OCI-LY3 (cell line): ENCODE measurements at regions not wholly inside any gene's neighbourhood (a gene's known extent, or its start where the extent isn't known, plus 50 kb on each side); places are given as distances from the start of the nearest gene placed in this dataset.
A peak's percentile ranks its signal among the peaks of the same experiment; 100 is the strongest.

ENCODE experiments used
- H2AFZ ChIP-seq: fragments of 200-600, 300-600 bp; shearing (Covaris generic); 2 replicates; pipeline ENCODE4 v1.6.0; 2014; ENCODE audit warnings: antibody characterized with exemption, low read depth, low read length
- H3K27ac ChIP-seq: fragments of 200-600, 300-600 bp; sonication (generic); 2 replicates; pipeline ENCODE4 v1.5.1; 2014; ENCODE audit warnings: mild to moderate bottlenecking, low read length, moderate library complexity, mixed read lengths
- H3K27me3 ChIP-seq: fragments of 200-600, 300-600 bp; sonication (generic); 2 replicates; pipeline ENCODE4 v1.6.1; 2014; ENCODE audit warnings: low read depth, low read length, mixed read lengths
- H3K36me3 ChIP-seq: fragments of 200-600, 300-600 bp; sonication (generic); replicated peaks from 2 replicates; pipeline ENCODE3; 2014; ENCODE audit warnings: low read depth, low read length, mixed read lengths
- H3K4me1 ChIP-seq: fragments of 300-600, 200-600 bp; sonication (generic); 2 replicates; pipeline ENCODE4 v1.6.1; 2014; ENCODE audit warnings: low read length, mixed read lengths
- H3K4me2 ChIP-seq: fragments of 200-600, 300-600 bp; sonication (generic); 2 replicates; pipeline ENCODE4 v1.6.1; 2014; ENCODE audit warnings: low read length, mixed read lengths
- H3K4me3 ChIP-seq: fragments of 300-600, 200-600 bp; sonication (generic); 2 replicates; pipeline ENCODE4 v1.5.1; 2014; ENCODE audit warnings: antibody characterized with exemption, mild to moderate bottlenecking, low read length, moderate library complexity
- H3K79me2 ChIP-seq: fragments of 300-600, 200-600 bp; shearing (Covaris generic); 2 replicates; pipeline ENCODE4 v1.6.1; 2014; ENCODE audit warnings: mild to moderate bottlenecking, low read length, mixed read lengths
- H3K9ac ChIP-seq: fragments of 300-600, 200-600 bp; shearing (Covaris generic); 2 replicates; pipeline ENCODE4 v1.6.0; 2014; ENCODE audit warnings: mild to moderate bottlenecking, low read length, moderate library complexity
- H3K9me3 ChIP-seq: fragments of 200-600, 300-600 bp; shearing (Covaris generic); 2 replicates; pipeline ENCODE4 v1.6.1; 2014; ENCODE audit warnings: low read length, mixed read lengths; ENCODE audit not compliant: insufficient read depth
- H4K20me1 ChIP-seq: fragments of 200-600, 300-600 bp; sonication (generic); 2 replicates; pipeline ENCODE4 v1.6.1; 2016; ENCODE audit warnings: low read length, mixed read lengths; ENCODE audit not compliant: insufficient read depth
- CTCF ChIP-seq: fragments of 200-600, 300-600 bp; sonication (generic); IDR thresholded peaks from 2 replicates; pipeline ENCODE4 v1.5.1; 2014; ENCODE audit warnings: antibody characterized with exemption, low read length, low read depth
- EZH2phosphoT487 ChIP-seq: fragments of 200-600 bp; shearing (Covaris generic); IDR thresholded peaks from 2 replicates; pipeline ENCODE4 v1.6.1; 2018; ENCODE audit warnings: antibody characterized with exemption, mixed run types, low read depth

- H3K27me3 ChIP-seq = no peaks in the 10 kb centered on the region
- peaks cover 24% of the 10 kb centered on the region for H3K9me3 ChIP-seq
- H4K20me1 ChIP-seq = no peaks in the 10 kb centered on the region
- peaks cover 11% of the 10 kb centered on the region for H3K36me3 ChIP-seq
- H3K4me1 ChIP-seq = peaks cover 28% of the 10 kb centered on the region
- H3K4me3 ChIP-seq = peak overlapping the region; percentile 17; the same call in 1 of the 2 replicates
- peak overlapping the region; percentile 53 for H3K4me2 ChIP-seq
- no peak overlapping the region for H3K9ac ChIP-seq
- TF ChIP-seq EZH2phosphoT487 = no peak
- TF ChIP-seq CTCF = no peak
- H3K27ac ChIP-seq = no peak overlapping the region
- H2AFZ ChIP-seq = no peak overlapping the region
- no peaks in the 10 kb centered on the region for H3K79me2 ChIP-seq
Measured at GRCh38 chr2:171247741-171248662, 87.3 kb upstream of the TLK1 start.

DNA sequence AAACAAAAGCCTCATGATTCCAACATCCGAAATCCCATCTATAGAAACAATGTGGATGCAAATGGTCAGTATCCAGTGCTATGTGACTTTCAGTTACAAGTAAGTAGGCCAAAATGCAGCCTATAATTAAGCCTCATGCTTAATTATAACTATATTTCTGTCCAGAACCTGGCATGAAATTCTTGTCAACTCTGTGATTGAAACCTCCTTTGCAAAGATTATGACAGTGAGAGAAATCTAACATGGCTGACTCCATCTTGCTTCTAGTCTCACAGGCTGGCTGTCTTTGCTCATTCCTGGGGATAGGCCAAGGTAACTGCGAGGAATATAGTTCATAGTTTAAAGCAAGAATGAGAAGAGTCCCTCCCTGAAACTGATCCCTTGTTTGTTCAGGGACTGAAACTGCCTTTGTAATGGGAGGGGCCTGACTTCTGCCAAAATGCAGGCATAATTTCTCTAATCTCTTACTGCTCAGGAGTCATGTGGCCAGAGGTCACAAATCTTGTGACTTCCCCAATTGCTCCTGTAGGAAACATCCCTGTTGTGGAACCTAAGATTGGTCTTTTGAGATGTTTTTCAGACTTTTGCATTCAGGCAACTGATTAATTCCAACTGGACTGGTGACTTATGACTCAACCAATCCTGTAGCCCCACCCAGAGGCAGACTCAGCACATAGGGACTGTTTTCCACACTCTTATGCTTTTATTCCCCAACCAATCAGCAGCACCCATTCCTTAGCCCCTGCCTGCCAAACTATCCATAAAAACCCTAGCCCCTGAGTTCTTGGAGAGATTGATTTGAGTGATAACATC is 84.5 kb upstream of the TLK1 start:
- Histone ChIP-seq H3K36me3 (peaks cover 11% of the 10 kb centered on the region), H3K4me2 (no peak overlapping the region), H3K9me3 (peaks cover 24% of the 10 kb centered on the region), H3K4me1 (peaks cover 28% of the 10 kb centered on the region), H3K27ac (no peak overlapping the region), H2AFZ (no peak overlapping the region), H3K9ac (no peak overlapping the region), H3K27me3 (no peaks in the 10 kb centered on the region), H3K79me2 (no peaks in the 10 kb centered on the region), H4K20me1 (no peaks in the 10 kb centered on the region), H3K4me3 (no peak overlapping the region)
- no peak for TF ChIP-seq EZH2phosphoT487
- TF ChIP-seq CTCF = no peak

DNA sequence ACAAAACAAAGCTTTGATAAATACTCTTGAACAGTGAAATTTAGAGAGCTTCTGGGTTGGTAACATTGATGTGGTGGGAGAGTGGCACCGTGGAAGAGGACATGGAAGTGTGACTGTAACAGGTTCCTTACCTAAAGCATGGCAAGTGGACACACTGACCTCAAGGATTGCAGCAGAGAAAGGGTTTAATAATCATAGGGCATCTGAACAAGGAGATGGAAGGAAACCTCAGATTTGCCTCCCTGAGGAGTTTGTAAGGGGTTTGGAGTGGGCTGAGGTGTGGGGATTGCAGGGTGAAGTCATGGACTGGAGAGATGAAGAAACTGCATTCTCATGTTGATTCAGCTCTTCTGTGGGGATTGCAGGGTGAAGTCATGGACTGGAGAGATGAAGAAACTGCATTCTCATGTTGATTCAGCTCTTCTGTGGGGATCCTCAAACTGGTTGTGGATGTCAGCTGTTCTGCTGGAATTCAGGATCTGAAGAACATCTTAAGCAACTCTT is 83.8 kb upstream of the TLK1 start:
- TF ChIP-seq CTCF = no peak
- TF ChIP-seq EZH2phosphoT487 = no peak
- Histone ChIP-seq H3K36me3 (peaks cover 11% of the 10 kb centered on the region), H3K27me3 (no peaks in the 10 kb centered on the region), H3K9me3 (peaks cover 24% of the 10 kb centered on the region), H4K20me1 (no peaks in the 10 kb centered on the region), H3K4me1 (peaks cover 21% of the 10 kb centered on the region), H3K9ac (no peak overlapping the region), H3K27ac (no peak overlapping the region), H3K4me2 (no peak overlapping the region), H2AFZ (no peak overlapping the region), H3K79me2 (no peaks in the 10 kb centered on the region), H3K4me3 (no peak overlapping the region)

DNA sequence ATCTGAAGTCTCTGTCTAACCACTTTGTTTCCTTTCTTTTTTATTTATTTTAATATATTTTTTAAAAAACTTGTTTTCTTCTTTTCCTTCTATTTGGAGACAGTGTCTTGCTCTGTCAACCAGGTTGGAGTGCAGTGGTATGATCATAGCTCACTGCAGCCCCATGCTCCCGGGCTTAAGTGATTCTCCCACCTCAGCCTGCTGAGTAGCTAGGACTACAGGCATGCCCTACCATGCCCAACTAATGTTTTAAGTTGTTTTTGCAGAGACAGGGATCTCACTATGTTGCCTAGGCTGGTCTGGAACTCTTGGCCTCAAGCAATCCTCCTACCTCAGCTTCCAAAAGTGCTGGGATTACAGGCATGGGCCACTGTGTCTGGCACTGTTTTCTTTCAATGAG is 81.1 kb upstream of the TLK1 start:
- H3K27me3 ChIP-seq = no peaks in the 10 kb centered on the region
- H3K4me3 ChIP-seq = no peak overlapping the region
- no peak for TF ChIP-seq EZH2phosphoT487
- no peak for TF ChIP-seq CTCF
- no peak overlapping the region for H3K9ac ChIP-seq
- H3K79me2 ChIP-seq = no peaks in the 10 kb centered on the region
- no peaks in the 10 kb centered on the region for H4K20me1 ChIP-seq
- no peak overlapping the region for H3K27ac ChIP-seq
- H3K4me1 ChIP-seq = no peaks in the 10 kb centered on the region
- H3K36me3 ChIP-seq = peaks cover 8% of the 10 kb centered on the region
- no peak overlapping the region for H3K4me2 ChIP-seq
- H2AFZ ChIP-seq = no peak overlapping the region
- H3K9me3 ChIP-seq = peaks cover 21% of the 10 kb centered on the region
